ENCODE measurements at regions not wholly inside any gene's neighbourhood (a gene's known extent, or its start where the extent isn't known, plus 50 kb on each side); places are given as distances from the start of the nearest gene placed in this dataset.
"Not testable (repeated sequence)": the region's sequence is repeated elsewhere in the genome, so short reads cannot be mapped to it uniquely, and the experiment has no call there.

DNA sequence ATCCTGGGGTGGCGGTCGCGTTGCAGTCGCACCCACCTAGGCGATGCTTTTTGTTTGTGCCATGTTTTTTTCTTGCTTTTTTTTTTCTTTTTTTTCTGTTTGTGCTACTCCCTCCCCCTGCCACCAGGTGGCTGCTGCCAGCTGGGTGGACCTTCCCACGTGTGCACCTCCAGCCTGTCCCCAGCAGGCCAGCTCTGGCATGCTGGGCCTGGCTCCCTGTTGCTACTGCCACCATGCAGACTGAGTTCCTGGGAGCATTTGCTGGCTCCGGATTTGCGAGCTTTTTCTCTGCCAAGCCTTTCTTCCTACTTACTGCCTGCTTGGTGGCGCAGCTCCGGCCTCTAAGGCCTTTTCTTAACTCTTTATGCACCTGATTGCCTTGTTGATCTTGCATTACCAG, 161.2 kb upstream of the WDFY3 start:
- no peak overlapping the region for H3K27ac ChIP-seq (ENCODE audit: insufficient read depth, low read length, poor library complexity, severe bottlenecking)
- no peaks in the 10 kb centered on the region for H3K36me3 ChIP-seq (ENCODE audit: control insufficient read depth, insufficient read depth, low read length)
- H3K9me3 ChIP-seq (ENCODE audit: control insufficient read depth in 2 of 2, low read length in 2 of 2): no peaks in the 10 kb centered on the region
- no peaks in the 10 kb centered on the region for H3K4me1 ChIP-seq (ENCODE audit: control insufficient read depth, insufficient read depth, low read length, poor library complexity, severe bottlenecking)
- Mint-ChIP-seq H3K4me3 (no peak overlapping the region), H3K27me3 (no peaks in the 10 kb centered on the region), H3K9me3 (peaks cover 0 to 12% (median 5%) of the 10 kb centered on the region in 7 donors), H3K36me3 (no peaks in the 10 kb centered on the region), H3K27ac (no peak overlapping the region), H3K4me1 (no peaks in the 10 kb centered on the region)
- DNase-seq: no peak
- no peak overlapping the region for H3K4me3 ChIP-seq (ENCODE audit: low read depth, low read length)
- no peak for ATAC-seq (ENCODE audit: low read depth in 2 of 2)
- no peaks in the 10 kb centered on the region for H3K27me3 ChIP-seq (ENCODE audit: control insufficient read depth, insufficient read depth, low read length)

DNA sequence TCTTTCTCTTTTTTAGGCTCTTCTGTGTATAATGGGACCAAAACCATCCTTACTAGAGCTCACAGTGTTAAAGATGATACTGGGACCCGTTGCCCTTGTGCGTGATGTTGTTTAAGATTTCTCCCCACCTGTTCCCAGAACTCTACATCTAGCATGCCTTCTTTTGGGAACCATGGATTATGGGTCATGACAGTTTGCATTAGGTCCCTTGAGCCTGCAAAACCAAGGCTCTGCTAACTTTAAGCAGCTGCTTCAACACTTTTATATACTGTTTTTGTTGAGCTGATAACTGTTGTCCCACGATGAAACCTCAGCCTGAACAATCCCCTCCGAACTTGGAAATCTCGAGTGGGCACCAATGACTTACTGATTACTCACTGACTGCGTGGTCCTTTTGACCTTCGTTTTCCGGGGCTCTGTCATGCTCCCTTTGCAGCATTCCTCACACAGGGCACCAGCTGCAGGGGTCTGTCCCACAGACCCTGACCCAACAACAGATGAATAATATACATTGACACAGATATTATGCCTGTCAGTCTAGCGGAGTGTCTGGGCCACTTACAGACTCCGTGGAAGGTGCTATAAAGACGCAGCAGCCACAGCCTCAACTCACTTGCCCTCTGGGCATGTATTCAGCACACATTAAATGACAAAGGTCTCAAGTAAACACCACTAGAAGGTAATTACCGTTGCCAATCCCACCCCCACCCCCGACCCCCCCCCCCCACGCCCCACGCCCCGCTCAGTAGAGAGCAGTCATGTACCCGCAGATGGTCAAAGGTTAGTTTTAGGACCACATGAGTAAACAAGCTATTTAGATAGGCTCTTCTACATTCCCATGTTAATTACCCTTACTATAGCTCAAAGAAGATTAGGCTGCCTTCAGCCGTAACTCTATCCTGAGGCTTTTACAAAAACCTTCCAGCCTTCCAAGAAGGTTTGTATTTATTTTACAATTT, 162.0 kb upstream of the WDFY3 start:
- no peak for ATAC-seq (ENCODE audit: low read depth in 2 of 2)
- DNase-seq: no peak
- H3K9me3 Mint-ChIP-seq: peaks cover 0 to 12% (median 5%) of the 10 kb centered on the region in 7 donors
- H3K4me1 Mint-ChIP-seq: no peaks in the 10 kb centered on the region
- no peak overlapping the region for H3K4me3 ChIP-seq (ENCODE audit: low read depth, low read length)
- no peak overlapping the region for H3K4me3 Mint-ChIP-seq
- H3K27ac ChIP-seq (ENCODE audit: insufficient read depth, low read length, poor library complexity, severe bottlenecking): no peak overlapping the region
- H3K9me3 ChIP-seq (ENCODE audit: control insufficient read depth in 2 of 2, low read length in 2 of 2): no peaks in the 10 kb centered on the region
- no peaks in the 10 kb centered on the region for H3K4me1 ChIP-seq (ENCODE audit: control insufficient read depth, insufficient read depth, low read length, poor library complexity, severe bottlenecking)
- no peak overlapping the region for H3K27ac Mint-ChIP-seq
- H3K27me3 ChIP-seq (ENCODE audit: control insufficient read depth, insufficient read depth, low read length): no peaks in the 10 kb centered on the region
- no peaks in the 10 kb centered on the region for H3K27me3 Mint-ChIP-seq
- no peaks in the 10 kb centered on the region for H3K36me3 ChIP-seq (ENCODE audit: control insufficient read depth, insufficient read depth, low read length)
- H3K36me3 Mint-ChIP-seq: no peaks in the 10 kb centered on the region

DNA sequence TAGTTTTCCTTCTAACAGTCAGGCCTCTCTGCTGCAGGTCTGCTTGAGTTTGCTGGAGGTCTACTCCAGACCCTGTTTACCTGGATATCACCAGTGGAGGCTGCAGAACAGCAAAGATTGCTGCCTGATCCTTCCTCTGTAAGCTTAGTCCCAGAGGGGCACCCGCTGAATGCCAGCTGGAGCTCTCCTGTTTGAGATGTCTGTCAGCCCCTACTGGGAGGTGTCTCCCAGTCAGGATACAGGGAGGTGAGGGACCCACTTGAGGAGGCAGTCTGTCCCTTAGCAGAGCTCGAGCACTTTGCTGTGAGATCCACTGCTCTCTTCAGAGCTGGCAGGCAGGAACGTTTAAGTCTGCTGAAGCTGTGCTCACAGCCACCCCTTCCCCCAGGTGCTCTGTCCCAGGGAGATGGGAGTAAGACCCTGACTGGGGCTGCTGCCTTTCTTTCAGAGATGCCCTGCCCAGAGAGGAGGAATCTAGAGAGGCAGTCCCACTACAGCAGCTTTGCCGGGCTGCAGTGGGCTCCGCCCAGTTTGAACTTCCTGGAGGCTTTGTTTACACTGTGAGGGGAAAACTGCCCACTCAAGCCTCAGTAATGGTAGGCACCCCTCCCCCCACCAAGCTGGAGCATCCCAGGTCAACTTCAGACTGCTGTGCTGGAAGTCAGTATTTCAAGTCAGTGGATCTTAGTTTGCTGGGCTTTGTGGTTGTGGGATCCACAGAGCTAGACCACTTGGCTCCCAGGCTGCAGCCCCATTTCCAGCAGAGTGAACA, 163.1 kb upstream of the WDFY3 start:
- H3K4me1 ChIP-seq (ENCODE audit: control insufficient read depth, insufficient read depth, low read length, poor library complexity, severe bottlenecking); H3K9me3 ChIP-seq (ENCODE audit: control insufficient read depth in 2 of 2, low read length in 2 of 2); H3K36me3 Mint-ChIP-seq; H3K27me3 ChIP-seq (ENCODE audit: control insufficient read depth, insufficient read depth, low read length); H3K4me3 Mint-ChIP-seq; H3K4me1 Mint-ChIP-seq; H3K27ac Mint-ChIP-seq; DNase-seq; H3K4me3 ChIP-seq (ENCODE audit: low read depth, low read length); ATAC-seq (ENCODE audit: low read depth in 2 of 2); H3K27ac ChIP-seq (ENCODE audit: insufficient read depth, low read length, poor library complexity, severe bottlenecking); H3K36me3 ChIP-seq (ENCODE audit: control insufficient read depth, insufficient read depth, low read length); H3K27me3 Mint-ChIP-seq: not testable (repeated sequence)
- peaks cover 0 to 12% (median 5%) of the 10 kb centered on the region in 7 donors for H3K9me3 Mint-ChIP-seq

DNA sequence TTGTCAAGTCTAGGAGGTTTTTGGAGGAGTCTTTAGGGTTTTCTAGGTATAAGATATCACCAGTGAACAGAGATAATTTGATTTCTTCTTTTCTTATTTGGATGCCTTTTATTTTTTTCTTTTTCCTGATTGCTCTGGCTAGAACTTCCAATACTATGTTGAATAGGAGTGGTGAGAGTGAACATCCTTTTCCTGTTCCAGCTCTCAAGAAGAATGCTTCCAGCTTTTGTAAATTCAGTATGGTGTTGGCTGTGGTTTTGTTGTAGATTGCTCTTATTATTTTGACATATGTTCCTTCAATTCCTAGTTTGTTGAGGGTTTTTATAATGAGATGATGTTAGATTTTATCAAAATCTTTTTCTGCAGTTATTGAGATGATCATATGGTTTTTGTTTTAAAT, 165.6 kb upstream of the WDFY3 start:
- Mint-ChIP-seq H3K27ac (no peak overlapping the region), H3K4me3 (no peak overlapping the region), H3K36me3 (no peaks in the 10 kb centered on the region), H3K4me1 (no peaks in the 10 kb centered on the region), H3K27me3 (no peaks in the 10 kb centered on the region), H3K9me3 (peaks cover 0 to 14% (median 5%) of the 10 kb centered on the region in 7 donors)
- Histone ChIP-seq H3K9me3 (ENCODE audit: control insufficient read depth in 2 of 2, low read length in 2 of 2) (no peaks in the 10 kb centered on the region), H3K4me1 (ENCODE audit: control insufficient read depth, insufficient read depth, low read length, poor library complexity, severe bottlenecking) (no peaks in the 10 kb centered on the region), H3K36me3 (ENCODE audit: control insufficient read depth, insufficient read depth, low read length) (no peaks in the 10 kb centered on the region), H3K27me3 (ENCODE audit: control insufficient read depth, insufficient read depth, low read length) (no peaks in the 10 kb centered on the region), H3K27ac (ENCODE audit: insufficient read depth, low read length, poor library complexity, severe bottlenecking) (no peak overlapping the region), H3K4me3 (ENCODE audit: low read depth, low read length) (no peak overlapping the region)
- ATAC-seq (ENCODE audit: low read depth in 2 of 2) (no peak), DNase-seq (no peak)

DNA sequence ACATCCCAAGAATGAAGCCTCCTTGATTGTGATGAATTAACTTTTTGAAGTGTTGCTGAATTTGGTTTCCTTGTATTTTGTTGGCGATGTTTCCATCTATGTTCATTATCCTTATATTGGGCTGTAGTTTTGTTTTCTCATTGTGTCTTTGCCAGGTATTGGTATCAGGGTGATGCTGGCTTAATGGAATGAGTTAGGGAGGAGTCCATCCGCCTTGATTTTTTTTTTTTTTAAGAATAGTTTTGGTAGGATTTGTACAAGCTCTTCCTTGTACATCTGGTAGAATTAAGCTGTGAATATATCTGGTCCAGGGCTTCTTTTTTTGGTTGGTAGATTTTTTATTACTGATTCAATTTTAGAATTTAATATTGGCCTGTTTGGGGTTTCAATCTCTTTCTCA, 166.1 kb upstream of the WDFY3 start:
- Histone ChIP-seq H3K4me1 (ENCODE audit: control insufficient read depth, insufficient read depth, low read length, poor library complexity, severe bottlenecking) (no peaks in the 10 kb centered on the region), H3K36me3 (ENCODE audit: control insufficient read depth, insufficient read depth, low read length) (no peaks in the 10 kb centered on the region), H3K9me3 (ENCODE audit: control insufficient read depth in 2 of 2, low read length in 2 of 2) (no peaks in the 10 kb centered on the region), H3K27ac (ENCODE audit: insufficient read depth, low read length, poor library complexity, severe bottlenecking) (no peak overlapping the region), H3K4me3 (ENCODE audit: low read depth, low read length) (no peak overlapping the region), H3K27me3 (ENCODE audit: control insufficient read depth, insufficient read depth, low read length) (no peaks in the 10 kb centered on the region)
- no peaks in the 10 kb centered on the region for H3K27me3 Mint-ChIP-seq
- no peaks in the 10 kb centered on the region for H3K4me1 Mint-ChIP-seq
- no peak overlapping the region for H3K4me3 Mint-ChIP-seq
- H3K9me3 Mint-ChIP-seq: peaks cover 0 to 13% (median 5%) of the 10 kb centered on the region in 7 donors
- DNase-seq (no peak), ATAC-seq (ENCODE audit: low read depth in 2 of 2) (no peak)
- H3K27ac Mint-ChIP-seq: no peak overlapping the region
- H3K36me3 Mint-ChIP-seq: no peaks in the 10 kb centered on the region

DNA sequence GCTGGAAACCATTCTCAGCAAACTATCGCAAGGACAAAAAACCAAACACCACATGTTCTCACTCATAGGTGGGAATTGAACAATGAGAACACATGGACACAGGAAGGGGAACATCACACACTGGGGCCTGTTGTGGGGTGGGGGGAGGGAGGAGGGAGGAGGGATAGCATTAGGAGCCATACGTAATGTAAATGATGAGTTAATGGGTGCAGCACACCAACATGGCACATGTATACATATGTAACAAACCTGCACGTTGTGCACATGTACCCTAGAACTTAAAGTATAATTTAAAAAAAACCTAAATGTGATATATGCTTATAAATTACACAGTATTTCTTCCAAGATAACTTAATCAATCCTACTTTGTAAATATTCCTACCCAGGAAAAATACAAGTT, 173.3 kb upstream of the WDFY3 start:
- H3K4me3 Mint-ChIP-seq; H3K27ac ChIP-seq (ENCODE audit: insufficient read depth, low read length, poor library complexity, severe bottlenecking); H3K36me3 ChIP-seq (ENCODE audit: control insufficient read depth, insufficient read depth, low read length); H3K27ac Mint-ChIP-seq; H3K9me3 Mint-ChIP-seq; H3K27me3 ChIP-seq (ENCODE audit: control insufficient read depth, insufficient read depth, low read length); H3K4me3 ChIP-seq (ENCODE audit: low read depth, low read length); H3K9me3 ChIP-seq (ENCODE audit: control insufficient read depth in 2 of 2, low read length in 2 of 2); DNase-seq; ATAC-seq (ENCODE audit: low read depth in 2 of 2); H3K4me1 ChIP-seq (ENCODE audit: control insufficient read depth, insufficient read depth, low read length, poor library complexity, severe bottlenecking); H3K36me3 Mint-ChIP-seq; H3K27me3 Mint-ChIP-seq; H3K4me1 Mint-ChIP-seq: not testable (repeated sequence)

DNA sequence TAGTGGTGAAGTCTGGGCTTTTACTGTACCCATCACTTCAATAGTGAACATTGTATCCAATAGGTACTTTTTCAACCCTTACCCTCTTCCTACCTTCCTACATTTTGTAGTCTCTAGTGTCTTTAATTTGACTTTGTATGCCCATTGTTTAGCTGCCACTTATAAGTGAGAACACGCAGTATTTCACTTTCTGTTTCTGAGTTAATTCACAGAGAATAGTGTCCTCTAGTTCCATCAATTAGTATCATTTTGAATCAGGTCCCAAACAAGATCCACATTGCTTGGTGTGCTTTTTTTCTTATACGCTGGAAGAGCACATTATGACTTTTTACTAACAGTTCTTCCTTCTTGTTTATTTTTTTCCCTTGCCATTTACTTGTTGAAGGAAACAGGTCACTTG, 176.0 kb upstream of the WDFY3 start:
- Histone ChIP-seq H3K27ac (ENCODE audit: insufficient read depth, low read length, poor library complexity, severe bottlenecking) (no peak overlapping the region), H3K27me3 (ENCODE audit: control insufficient read depth, insufficient read depth, low read length) (no peaks in the 10 kb centered on the region), H3K9me3 (ENCODE audit: control insufficient read depth in 2 of 2, low read length in 2 of 2) (no peaks in the 10 kb centered on the region), H3K4me1 (ENCODE audit: control insufficient read depth, insufficient read depth, low read length, poor library complexity, severe bottlenecking) (no peaks in the 10 kb centered on the region), H3K4me3 (ENCODE audit: low read depth, low read length) (no peak overlapping the region), H3K36me3 (ENCODE audit: control insufficient read depth, insufficient read depth, low read length) (no peaks in the 10 kb centered on the region)
- no peak for DNase-seq
- H3K27me3 Mint-ChIP-seq: no peaks in the 10 kb centered on the region
- H3K36me3 Mint-ChIP-seq: no peaks in the 10 kb centered on the region
- peaks cover 0 to 4% (median 0%) of the 10 kb centered on the region in 7 donors for H3K9me3 Mint-ChIP-seq
- H3K4me1 Mint-ChIP-seq: no peaks in the 10 kb centered on the region
- no peak overlapping the region for H3K27ac Mint-ChIP-seq
- ATAC-seq (ENCODE audit: low read depth in 2 of 2): no peak
- H3K4me3 Mint-ChIP-seq: no peak overlapping the region

Measured in CD4-positive, CD25-positive, alpha-beta regulatory T cell (primary cell).